Keratinocyte (primary cell): ENCODE measurements at regions not wholly inside any gene's neighbourhood (a gene's known extent, or its start where the extent isn't known, plus 50 kb on each side); places are given as distances from the start of the nearest gene placed in this dataset.

ENCODE experiments used
- DNase-seq: peaks from one replicate; pipeline ENCODE4 v3.0.0-alpha.2; 2011; ENCODE audit warnings: low read depth, missing footprints, low spot score
- FAIRE-seq: peaks from 2 replicates; lab custom pipeline; 2011; peaks lifted over from hg19 to GRCh38; lab: Jason Lieb, UNC
- H2AFZ ChIP-seq: 2 replicates; pipeline ENCODE4 v1.6.0; 2012; ENCODE audit warnings: low read length, control low read depth, inconsistent platforms; ENCODE audit not compliant: control insufficient read depth
- H3K27ac ChIP-seq: 2 replicates; pipeline ENCODE4 v1.5.1; 2011; ENCODE audit warnings: low read length; ENCODE audit not compliant: control insufficient read depth, insufficient read depth
- H3K27me3 ChIP-seq: 3 replicates; pipeline ENCODE4 v1.6.0; 2011; ENCODE audit warnings: low read length; ENCODE audit not compliant: control insufficient read depth, insufficient read depth; ENCODE audit errors: extremely low read depth
- H3K36me3 ChIP-seq, 2 experiments: 2 replicates in 1 of 2; 3 replicates in 1 of 2; pipeline ENCODE4 v1.5.1; 2011; ENCODE audit warnings: low read length in 2 of 2, mild to moderate bottlenecking in 1 of 2; ENCODE audit not compliant: control insufficient read depth in 2 of 2, insufficient read depth in 2 of 2; ENCODE audit errors: extremely low read depth in 1 of 2
- H3K4me1 ChIP-seq: 3 replicates; pipeline ENCODE4 v1.5.1; 2011; ENCODE audit warnings: low read length; ENCODE audit not compliant: control insufficient read depth, insufficient read depth; ENCODE audit errors: extremely low read depth
- H3K4me2 ChIP-seq: 3 replicates; pipeline ENCODE4 v1.6.0; 2011; ENCODE audit warnings: low read depth, low read length; ENCODE audit not compliant: control insufficient read depth, insufficient read depth; ENCODE audit errors: extremely low read depth
- H3K4me3 ChIP-seq, 3 experiments: fragments of 200-600 bp in 1 of 3; sonication (generic) in 1 of 3; 2 replicates in 2 of 3; 3 replicates in 1 of 3; pipeline ENCODE4 v1.5.1; 2011 to 2016; ENCODE audit warnings: low read length in 3 of 3, mild to moderate bottlenecking in 3 of 3, control low read depth in 2 of 3, inconsistent platforms in 1 of 3, low read depth in 1 of 3, mixed read lengths in 1 of 3, mixed run types in 1 of 3, moderate library complexity in 1 of 3; ENCODE audit not compliant: control insufficient read depth in 2 of 3, insufficient read depth in 2 of 3; ENCODE audit errors: extremely low read depth in 1 of 3
- H3K79me2 ChIP-seq: 2 replicates; pipeline ENCODE4 v1.6.0; 2012; ENCODE audit warnings: low read length; ENCODE audit not compliant: control insufficient read depth, insufficient read depth
- H3K9ac ChIP-seq: 3 replicates; pipeline ENCODE4 v1.6.0; 2011; ENCODE audit warnings: low read length; ENCODE audit not compliant: control insufficient read depth, insufficient read depth; ENCODE audit errors: extremely low read depth
- H3K9me1 ChIP-seq: 3 replicates; pipeline ENCODE4 v1.6.0; 2011; ENCODE audit warnings: low read length; ENCODE audit not compliant: control insufficient read depth, insufficient read depth; ENCODE audit errors: extremely low read depth
- H3K9me3 ChIP-seq: 2 replicates; pipeline ENCODE4 v1.5.1; 2012; ENCODE audit warnings: low read depth, low read length; ENCODE audit not compliant: control insufficient read depth
- H4K20me1 ChIP-seq: 3 replicates; pipeline ENCODE4 v1.6.0; 2011; ENCODE audit warnings: low read length; ENCODE audit not compliant: control insufficient read depth, insufficient read depth; ENCODE audit errors: extremely low read depth
- EZH2 ChIP-seq: IDR thresholded peaks from one replicate; pipeline ENCODE4 v1.6.1; 2012; ENCODE audit warnings: inconsistent platforms, mild to moderate bottlenecking, low read length, moderate library complexity
- dilution Hi-C: fragments of 300-500 bp; cut with MboI; formaldehyde crosslinking; loops from one replicate; pipeline ENCODE4 v1.7.0; 2020; ENCODE audit warnings: low sequenced_read_pairs; ENCODE audit not compliant: extremely low pct_ligation_motif_present
- TF ChIP-seq, protein P1 (sequence below), 3 experiments: IDR thresholded peaks in 1 of 3; conservative IDR thresholded peaks in 1 of 3; optimal IDR thresholded peaks in 1 of 3; 2 replicates in 2 of 3; 3 replicates in 1 of 3; pipeline versions ENCODE3 to v1.5.1; 2011; ENCODE audit warnings: low read length in 3 of 3, mild to moderate bottlenecking in 3 of 3, moderate library complexity in 2 of 3, control low read depth in 1 of 3, inconsistent platforms in 1 of 3; ENCODE audit not compliant: insufficient read depth in 2 of 3; ENCODE audit errors: extremely low read depth in 1 of 3

DNA sequence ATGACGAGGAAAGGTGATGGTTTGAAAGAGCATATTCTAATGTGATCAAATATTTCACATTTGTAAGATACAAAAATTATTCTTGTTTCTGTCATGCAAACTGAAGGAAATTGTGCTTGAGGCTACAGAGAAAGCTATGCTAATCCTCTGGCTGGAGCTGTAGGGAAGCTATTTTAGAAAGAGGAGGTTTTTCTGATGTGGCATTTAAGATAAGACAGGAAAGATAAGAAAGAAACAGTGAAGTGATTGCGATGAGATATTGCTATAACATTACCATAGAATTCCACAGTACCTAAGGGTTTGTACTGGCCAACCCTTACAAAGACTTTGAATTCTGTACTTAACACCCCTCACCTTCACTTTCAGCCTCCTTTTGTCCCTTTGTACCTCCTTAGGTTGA lies 205.2 kb upstream of the LMCD1 start:
- FAIRE-seq (no peak), DNase-seq (no peak)
- Histone ChIP-seq H3K9ac (no peak overlapping the region), H3K9me3 (no peaks in the 10 kb centered on the region), H2AFZ (no peak overlapping the region), H3K9me1 (no peaks in the 10 kb centered on the region), H3K36me3 (no peaks in the 10 kb centered on the region), H4K20me1 (no peaks in the 10 kb centered on the region), H3K4me2 (no peak overlapping the region), H3K4me3 (no peak overlapping the region), H3K4me1 (no peaks in the 10 kb centered on the region), H3K79me2 (no peaks in the 10 kb centered on the region), H3K27ac (no peak overlapping the region), H3K27me3 (no peaks in the 10 kb centered on the region)
- no peak for TF ChIP-seq EZH2
- TF ChIP-seq, protein P1, sequence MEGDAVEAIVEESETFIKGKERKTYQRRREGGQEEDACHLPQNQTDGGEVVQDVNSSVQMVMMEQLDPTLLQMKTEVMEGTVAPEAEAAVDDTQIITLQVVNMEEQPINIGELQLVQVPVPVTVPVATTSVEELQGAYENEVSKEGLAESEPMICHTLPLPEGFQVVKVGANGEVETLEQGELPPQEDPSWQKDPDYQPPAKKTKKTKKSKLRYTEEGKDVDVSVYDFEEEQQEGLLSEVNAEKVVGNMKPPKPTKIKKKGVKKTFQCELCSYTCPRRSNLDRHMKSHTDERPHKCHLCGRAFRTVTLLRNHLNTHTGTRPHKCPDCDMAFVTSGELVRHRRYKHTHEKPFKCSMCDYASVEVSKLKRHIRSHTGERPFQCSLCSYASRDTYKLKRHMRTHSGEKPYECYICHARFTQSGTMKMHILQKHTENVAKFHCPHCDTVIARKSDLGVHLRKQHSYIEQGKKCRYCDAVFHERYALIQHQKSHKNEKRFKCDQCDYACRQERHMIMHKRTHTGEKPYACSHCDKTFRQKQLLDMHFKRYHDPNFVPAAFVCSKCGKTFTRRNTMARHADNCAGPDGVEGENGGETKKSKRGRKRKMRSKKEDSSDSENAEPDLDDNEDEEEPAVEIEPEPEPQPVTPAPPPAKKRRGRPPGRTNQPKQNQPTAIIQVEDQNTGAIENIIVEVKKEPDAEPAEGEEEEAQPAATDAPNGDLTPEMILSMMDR (optimal IDR thresholded peaks at IDR 0.05 in 1 of 3, IDR thresholded peaks at IDR 0.05 in 1 of 3, conservative IDR thresholded peaks at IDR 0.05 in 1 of 3; ENCODE audit: extremely low read depth in 1 of 3, insufficient read depth in 2 of 3, low read length in 3 of 3): no peak
- dilution Hi-C loops: no loop called here

DNA sequence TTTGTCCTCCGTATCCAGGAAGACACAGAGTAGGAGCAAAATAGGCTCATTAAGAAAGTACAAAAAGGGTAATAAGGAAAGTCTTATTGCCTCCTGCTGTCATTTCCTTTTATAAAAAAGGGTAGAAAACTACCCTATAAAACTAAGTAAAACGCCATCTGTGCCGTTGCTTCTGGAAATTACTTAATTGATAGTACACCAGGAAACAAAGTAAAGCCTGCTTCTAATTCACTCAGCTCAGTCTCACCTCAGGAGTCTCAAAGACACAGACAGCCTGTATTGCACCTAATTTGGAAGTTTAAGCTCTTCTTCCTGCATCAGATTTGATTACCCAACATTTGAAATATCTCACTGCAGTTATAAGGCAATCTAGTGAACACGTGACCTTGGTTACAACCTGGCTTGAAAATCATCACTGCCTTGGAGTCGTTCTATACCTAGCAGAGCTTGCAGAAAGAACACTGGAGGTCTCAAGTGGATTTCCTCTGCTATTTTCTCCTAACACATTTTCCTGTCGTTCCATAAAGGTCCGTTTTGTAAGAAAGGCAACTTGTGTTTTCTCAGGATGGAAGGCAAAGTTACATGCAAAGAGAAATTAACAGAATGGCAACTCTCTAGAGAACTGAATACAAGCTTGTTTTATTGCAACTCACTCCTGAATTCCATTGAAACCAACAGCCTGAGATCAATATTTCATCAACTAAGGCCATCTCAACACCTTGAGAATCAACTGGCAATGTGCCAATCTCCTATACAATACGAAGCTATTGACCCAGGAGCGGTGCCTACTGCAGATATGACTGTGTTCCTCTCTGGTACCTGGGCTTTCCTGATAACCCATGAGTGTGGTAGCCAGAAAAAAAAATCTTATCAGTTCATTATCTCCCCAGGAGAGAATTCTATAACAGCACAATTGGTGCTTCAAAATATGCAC lies 203.3 kb upstream of the LMCD1 start:
- no peaks in the 10 kb centered on the region for H4K20me1 ChIP-seq
- H3K9me3 ChIP-seq: no peaks in the 10 kb centered on the region
- DNase-seq (no peak), FAIRE-seq (no peak)
- TF ChIP-seq, protein P1 (optimal IDR thresholded peaks at IDR 0.05 in 1 of 3, IDR thresholded peaks at IDR 0.05 in 1 of 3, conservative IDR thresholded peaks at IDR 0.05 in 1 of 3; ENCODE audit: extremely low read depth in 1 of 3, insufficient read depth in 2 of 3, low read length in 3 of 3): no peak
- TF ChIP-seq EZH2: no peak
- no peak overlapping the region for H3K27ac ChIP-seq
- dilution Hi-C loops: no loop called here
- H3K36me3 ChIP-seq: no peaks in the 10 kb centered on the region
- no peak overlapping the region for H3K4me3 ChIP-seq
- H3K4me1 ChIP-seq: no peaks in the 10 kb centered on the region
- no peak overlapping the region for H3K9ac ChIP-seq
- H2AFZ ChIP-seq: no peak overlapping the region
- H3K79me2 ChIP-seq: no peaks in the 10 kb centered on the region
- H3K27me3 ChIP-seq: no peaks in the 10 kb centered on the region
- no peaks in the 10 kb centered on the region for H3K9me1 ChIP-seq
- H3K4me2 ChIP-seq: no peak overlapping the region
